GM18907 (cell line): ENCODE measurements at regions not wholly inside any gene's neighbourhood (a gene's known extent, or its start where the extent isn't known, plus 50 kb on each side); places are given as distances from the start of the nearest gene placed in this dataset.
"Not testable (repeated sequence)": the region's sequence is repeated elsewhere in the genome, so short reads cannot be mapped to it uniquely, and the experiment has no call there.

ENCODE experiments used
- ATAC-seq: cut with Tn5 transposase; IDR thresholded peaks from one replicate; pipeline ENCODE4 v1.9.1; 2021; ENCODE audit warnings: mild to moderate bottlenecking, moderate library complexity; ENCODE audit not compliant: unreplicated experiment

DNA sequence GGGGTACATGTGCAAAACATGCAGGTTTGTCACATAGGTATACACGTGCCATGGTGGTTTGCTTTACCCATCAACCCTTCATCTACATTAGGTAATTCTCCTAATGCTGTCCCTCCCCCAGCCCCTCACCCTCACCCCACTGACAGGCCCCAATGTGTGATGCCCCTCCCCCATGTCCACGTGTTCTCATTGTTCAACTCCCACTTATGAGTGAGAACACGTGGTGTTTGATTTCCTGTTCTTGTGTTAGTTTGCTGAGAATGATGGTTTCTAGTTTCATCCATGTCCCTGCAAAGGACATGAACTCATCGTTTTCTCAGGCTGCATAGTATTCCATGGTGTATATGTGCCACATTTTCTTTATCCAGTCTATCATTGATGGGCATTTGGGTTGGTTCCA lies 232.9 kb upstream of the RASGRP1 start:
- ATAC-seq = not testable (repeated sequence)

DNA sequence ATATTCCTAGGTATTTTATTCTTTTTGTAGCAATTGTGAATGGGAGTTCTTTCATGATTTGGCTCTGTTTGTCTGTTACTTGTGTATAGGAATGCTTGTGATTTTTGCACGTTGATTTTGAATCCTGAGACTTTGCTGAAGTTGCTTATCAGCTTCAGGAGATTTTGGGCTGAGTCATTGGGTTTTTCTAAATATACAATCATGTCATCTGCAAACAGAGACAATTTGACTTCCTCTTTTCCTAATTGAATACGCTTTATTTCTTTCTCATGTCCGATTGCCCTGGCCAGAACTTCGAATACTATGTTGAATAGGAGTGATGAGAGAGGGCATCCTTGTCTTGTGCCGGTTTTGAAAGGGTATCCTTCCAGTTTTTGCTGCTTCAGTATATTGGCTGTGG lies 234.6 kb upstream of the RASGRP1 start:
- ATAC-seq = not testable (repeated sequence)

- no peak for ATAC-seq
Measured at GRCh38 chr15:38809621-38810020, 245.0 kb upstream of the RASGRP1 start.

- no peak for ATAC-seq
Measured at GRCh38 chr15:38810686-38811085, 246.1 kb upstream of the RASGRP1 start.

DNA sequence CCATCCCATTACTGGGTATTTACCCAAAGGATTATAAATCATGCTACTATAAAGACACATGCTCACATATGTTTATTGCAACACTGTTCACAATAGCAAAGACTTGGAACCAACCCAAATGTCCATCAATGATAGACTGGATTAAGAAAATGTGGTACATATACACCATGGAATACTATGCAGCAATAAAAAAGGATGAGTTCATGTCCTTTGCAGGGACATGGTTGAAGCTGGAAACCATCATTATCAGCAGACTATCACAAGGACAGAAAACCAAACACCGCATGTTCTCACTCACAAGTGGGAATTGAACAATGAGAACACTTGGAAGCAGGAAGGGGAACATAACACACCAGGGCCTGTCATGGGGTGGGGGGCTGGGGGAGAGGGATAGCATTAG lies 249.6 kb upstream of the RASGRP1 start:
- ATAC-seq = not testable (repeated sequence)

DNA sequence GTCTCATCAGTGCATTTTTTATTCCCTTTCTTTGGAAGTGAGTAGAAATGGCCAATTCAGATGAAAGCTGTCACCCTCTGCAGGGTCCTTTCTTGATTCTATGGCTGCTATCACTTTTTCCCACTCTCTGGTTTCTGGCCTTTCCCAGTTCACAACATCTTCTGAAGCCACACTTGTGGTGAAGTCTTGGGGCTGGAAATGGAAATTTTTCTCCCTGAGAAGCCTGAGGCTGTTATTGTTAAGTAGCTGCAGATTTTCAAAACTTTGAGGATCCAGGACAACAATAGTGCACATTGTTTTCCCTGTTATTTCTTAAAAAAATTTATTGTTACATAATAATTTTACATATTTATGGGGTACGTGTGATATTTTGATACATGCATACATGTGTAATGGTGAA lies 250.3 kb upstream of the RASGRP1 start:
- no peak for ATAC-seq

DNA sequence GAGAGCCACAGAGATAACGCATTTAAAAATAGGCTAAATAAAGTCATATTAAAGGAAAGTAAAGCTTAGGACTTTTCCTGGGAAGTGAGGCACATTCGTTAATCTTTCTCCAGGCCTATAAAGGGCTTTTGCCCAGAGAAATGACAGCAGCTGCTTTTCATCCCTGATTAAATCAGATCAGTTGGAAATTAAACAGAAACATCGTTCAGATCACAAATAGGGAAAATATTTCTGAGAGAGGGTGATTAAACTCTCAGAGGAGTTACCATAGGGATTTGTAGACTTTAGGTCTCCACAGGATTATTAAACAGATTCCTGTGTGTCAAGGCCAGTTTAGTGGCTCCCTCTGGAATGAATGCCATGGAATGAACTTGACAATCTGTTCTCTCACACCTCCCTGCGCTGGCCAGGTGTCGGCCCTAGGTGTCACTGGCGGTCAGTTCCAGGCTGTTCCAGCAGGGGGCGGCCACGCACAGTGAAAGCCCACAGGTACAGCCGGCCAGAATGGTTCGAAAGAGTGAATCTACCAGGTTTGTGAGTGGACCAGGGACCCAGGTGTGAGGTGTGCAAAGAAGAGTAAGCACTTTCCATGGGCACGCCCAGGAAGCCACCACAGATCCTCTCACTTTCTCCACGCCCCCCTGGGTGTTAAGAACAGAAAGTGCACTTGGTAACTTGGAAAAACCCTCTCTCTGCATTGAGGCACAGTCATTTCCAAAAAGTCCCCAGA lies 253.0 kb upstream of the RASGRP1 start:
- ATAC-seq = peak; percentile 90

DNA sequence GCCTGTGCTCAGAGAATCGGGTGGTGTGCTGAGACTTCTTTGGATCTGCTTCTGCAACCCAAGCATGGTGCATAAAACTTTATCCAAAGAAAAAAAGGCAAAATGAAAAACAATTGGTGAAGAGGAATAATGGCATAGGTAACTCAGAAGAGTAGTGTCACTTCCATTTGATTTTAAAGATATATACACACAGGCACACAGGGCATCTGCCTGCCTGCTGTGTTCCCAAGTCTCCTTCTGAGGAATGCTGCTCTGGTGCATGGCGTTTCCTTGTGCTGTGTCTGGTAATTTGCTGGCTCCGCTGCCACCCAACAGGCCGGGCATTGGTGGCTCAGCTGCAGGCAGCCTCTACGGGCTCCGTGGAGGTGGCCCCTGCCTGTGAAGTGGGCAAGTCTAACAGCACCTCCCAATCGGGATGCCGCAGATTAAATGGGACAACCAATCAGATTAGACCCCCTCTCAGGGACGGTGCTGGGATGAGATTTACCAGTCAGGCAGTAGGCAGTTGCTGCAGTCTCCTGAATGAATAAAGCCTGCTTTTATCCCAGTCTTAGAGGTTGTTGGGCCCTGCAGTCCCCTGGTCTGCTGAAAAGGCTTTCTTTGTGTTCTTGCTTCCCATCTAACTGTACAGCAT lies 253.7 kb upstream of the RASGRP1 start:
- ATAC-seq = no peak

GRCh38 chr15:38819387-38819950 lies 254.9 kb upstream of the RASGRP1 start:
- ATAC-seq = no peak

- ATAC-seq = no peak
Measured at GRCh38 chr15:38823263-38823662, 258.6 kb upstream of the RASGRP1 start.

DNA sequence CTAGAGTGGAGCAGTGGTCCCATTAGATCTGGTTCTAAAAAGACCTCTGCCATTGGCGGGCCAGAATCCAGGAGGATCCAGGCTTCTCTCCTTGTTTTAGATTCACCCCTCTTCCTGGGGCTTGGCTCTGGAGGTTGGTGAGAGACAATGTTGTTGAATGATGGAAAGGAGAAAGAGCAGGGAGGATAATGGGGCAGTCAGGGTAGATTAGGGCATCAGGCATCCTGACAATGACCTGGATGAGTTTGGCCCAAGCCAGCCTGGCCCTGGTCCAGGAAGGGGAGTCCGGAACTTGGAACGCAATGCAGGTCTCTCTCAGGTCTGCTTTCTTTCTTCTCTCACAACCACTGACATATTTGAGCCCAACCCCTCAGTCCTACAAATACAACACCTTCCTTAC lies 260.1 kb upstream of the RASGRP1 start:
- no peak for ATAC-seq

- no peak for ATAC-seq
Measured at GRCh38 chr15:38826880-38827279, 262.3 kb upstream of the RASGRP1 start.

DNA sequence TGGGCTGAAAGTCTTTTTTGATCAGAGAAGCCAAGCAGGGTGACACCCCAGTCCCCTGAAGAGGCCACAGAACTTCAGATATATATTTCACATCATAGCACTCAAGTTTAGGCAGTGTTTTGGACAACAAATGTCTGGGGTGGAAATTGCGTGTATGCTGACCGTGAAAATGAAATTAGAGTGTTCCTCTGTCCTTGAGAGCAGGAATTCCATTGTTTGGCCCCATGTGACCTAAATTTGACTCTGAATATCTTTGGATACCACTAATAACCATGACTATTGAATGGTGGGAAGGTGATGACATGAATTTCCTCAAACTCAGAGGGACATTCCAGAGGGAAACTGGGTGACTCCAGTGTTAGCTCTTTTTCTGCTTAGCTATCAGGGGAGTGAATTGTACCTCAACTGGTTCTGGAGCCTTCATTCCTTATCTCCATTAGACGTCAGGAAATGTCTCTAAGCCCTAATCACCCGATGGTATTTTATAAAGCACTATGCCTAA lies 263.5 kb upstream of the RASGRP1 start:
- no peak for ATAC-seq

DNA sequence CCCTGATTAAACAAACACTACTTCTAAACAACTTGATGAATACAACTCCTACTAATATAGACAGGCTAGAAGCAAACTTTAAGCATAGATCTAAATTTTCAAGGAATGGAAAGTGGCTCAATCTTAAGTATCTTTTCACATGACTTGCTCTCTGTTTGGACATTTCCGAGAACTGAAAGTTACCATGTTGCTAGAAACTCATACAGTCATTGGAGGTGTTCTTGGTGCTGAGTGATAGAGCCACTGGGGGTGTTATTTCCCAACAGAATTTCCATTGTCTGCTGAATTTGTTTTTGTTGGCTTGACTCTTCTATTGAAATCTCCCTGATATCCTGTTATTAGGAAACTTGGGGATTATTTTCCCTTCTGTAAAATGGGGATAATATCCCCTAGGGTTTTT lies 264.5 kb upstream of the RASGRP1 start:
- ATAC-seq = no peak

GRCh38 chr15:38842226-38842625 lies 277.6 kb upstream of the RASGRP1 start:
- no peak for ATAC-seq

DNA sequence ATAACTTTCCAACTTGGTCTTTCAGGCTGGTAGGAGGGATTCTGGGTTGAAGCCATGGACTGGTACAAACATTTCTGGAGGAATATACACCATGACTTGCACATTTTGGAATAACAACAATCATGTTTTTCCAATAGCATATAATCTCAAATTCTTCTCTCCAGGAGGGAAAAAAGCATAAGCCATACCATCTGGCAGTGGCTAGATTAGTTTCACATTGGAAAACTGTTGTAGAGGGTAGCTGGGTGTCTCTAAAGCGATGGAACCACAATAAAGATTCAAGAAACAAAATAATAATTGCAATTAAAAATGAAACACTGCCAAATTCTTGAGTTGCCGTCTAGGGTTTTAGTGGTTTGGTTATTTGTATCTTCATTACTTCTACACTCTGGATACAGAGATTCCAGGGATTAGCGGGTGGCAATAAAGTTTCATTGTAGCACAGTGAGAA lies 278.5 kb upstream of the RASGRP1 start:
- no peak for ATAC-seq

GRCh38 chr15:38843736-38844590 lies 279.3 kb upstream of the RASGRP1 start:
- ATAC-seq = no peak

DNA sequence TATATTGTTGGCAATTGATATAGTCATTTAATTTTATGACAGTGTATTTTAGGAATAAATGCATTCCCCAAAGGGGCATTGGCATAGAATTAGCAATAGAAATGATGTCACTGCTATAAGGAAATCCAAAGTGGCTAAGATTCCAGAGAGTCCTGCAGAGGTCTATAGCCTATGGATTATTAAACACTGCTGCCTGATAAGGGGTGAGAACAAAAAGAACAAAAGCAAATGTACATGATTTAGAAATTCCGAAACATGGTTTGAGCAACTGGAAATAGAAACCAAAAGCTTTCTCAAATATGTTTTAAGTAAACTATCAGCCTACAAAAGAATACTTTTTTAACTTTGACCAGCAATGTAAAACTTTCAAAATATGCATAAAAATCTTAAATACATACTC lies 280.1 kb upstream of the RASGRP1 start:
- ATAC-seq = no peak

GRCh38 chr15:38846346-38846745 lies 281.7 kb upstream of the RASGRP1 start:
- ATAC-seq = no peak

- no peak for ATAC-seq
Measured at GRCh38 chr15:38847666-38848065, 283.1 kb upstream of the RASGRP1 start.

- ATAC-seq = no peak
Measured at GRCh38 chr15:38849046-38849445, 284.4 kb upstream of the RASGRP1 start.
